GM13976 (cell line): ENCODE measurements at regions not wholly inside any gene's neighbourhood (a gene's known extent, or its start where the extent isn't known, plus 50 kb on each side); places are given as distances from the start of the nearest gene placed in this dataset.

Source experiments
- DNase-seq: peaks from one replicate; pipeline ENCODE4 v3.0.0; 2012; ENCODE audit warnings: low spot score
- CTCF ChIP-seq: IDR thresholded peaks from 2 replicates; pipeline ENCODE4 v1.5.1; 2012; ENCODE audit warnings: borderline replicate concordance, mild to moderate bottlenecking; ENCODE audit not compliant: insufficient read depth; ENCODE audit errors: extremely low read depth, missing control alignments, control extremely low read depth
- in situ Hi-C: fragments of 300-500 bp; cut with MboI; formaldehyde crosslinking; loops from one replicate; pipeline ENCODE4 v1.12.0; 2022; ENCODE audit warnings: low sequenced_read_pairs, mixed read lengths, inconsistent platforms; ENCODE audit not compliant: unreplicated experiment

- in situ Hi-C loops: no loop called here
- no peak for DNase-seq
- TF ChIP-seq CTCF: no peak
Observed at GRCh38 chr13:108527844-108528243, 101.6 kb upstream of the MYO16 start.

DNA sequence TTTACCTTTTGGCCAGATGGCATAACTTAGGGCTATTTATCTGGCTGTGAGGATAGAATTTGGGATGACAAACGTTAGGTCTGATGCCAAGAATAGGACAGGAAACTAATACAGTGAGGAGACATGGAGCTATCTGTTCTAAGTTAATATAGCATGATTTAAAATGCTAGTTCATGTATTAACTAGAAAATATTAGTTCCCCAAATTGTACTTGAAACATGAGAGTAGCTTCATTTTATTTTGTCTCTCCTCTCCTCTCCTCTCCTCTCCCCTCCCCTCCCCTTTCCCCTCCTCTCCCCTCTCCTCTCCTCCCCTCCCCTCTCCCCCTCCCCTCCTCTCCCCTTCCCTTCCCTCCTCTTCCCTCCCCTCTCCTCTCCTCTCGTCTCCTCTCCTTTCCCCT, 101.1 kb upstream of the MYO16 start:
- TF ChIP-seq CTCF: no peak
- in situ Hi-C loops: no loop called here
- DNase-seq: no peak

DNA sequence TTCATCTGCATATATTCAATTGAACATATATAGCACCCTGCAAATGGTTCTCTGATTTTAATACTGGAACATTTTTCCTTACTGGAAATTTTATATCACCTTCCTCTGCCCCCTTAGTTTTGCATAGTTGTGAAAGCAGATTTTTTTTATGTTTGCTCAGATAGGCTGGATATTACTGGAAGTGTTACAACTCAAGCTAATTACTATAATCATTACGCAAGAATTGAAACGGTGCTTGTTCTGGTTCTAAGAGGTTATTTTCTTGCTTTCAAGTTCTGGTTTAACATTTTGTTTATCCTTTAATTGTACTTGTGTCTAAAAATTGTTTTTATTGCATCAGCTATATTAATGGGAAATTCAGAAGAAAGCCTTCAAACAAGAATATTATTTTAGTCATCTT, 95.6 kb upstream of the MYO16 start:
- TF ChIP-seq CTCF: no peak
- DNase-seq: no peak
- in situ Hi-C loops: no loop called here

GRCh38 chr13:108534728-108535127, 94.7 kb upstream of the MYO16 start:
- in situ Hi-C loops: no loop called here
- no peak for TF ChIP-seq CTCF
- DNase-seq: no peak

- no peak for DNase-seq
- in situ Hi-C loops: no loop called here
Observed at GRCh38 chr13:108549934-108550333, 79.5 kb upstream of the MYO16 start.

GRCh38 chr13:108551674-108552073, 77.7 kb upstream of the MYO16 start:
- TF ChIP-seq CTCF: no peak
- DNase-seq: no peak
- in situ Hi-C loops: no loop called here

More at GRCh38 chr13:108549934-108550333, 79.5 kb upstream of the MYO16 start:
- no peak for TF ChIP-seq CTCF

DNA sequence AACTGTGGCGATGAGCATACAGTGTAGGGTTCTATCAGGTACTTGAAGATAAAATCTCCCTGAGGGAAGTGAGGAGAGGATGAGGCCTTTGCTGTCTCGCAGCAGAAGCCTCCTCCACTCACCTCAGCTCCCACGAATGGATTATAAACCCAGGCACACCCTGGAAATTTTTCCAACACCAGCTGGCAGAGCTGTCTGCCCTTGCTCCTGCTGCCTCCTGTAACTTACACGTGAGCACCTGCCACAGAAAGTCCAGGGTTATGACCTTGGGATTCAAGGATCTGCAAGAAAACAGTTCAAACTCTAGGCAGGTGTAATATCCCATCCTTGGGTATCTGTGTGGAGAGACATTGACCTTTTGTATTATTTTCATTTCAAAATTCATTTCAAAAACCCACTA, 70.9 kb upstream of the MYO16 start:
- in situ Hi-C loops: no loop called here
- no peak for TF ChIP-seq CTCF
- no peak for DNase-seq
